Left ventricle myocardium superior (tissue), 1 donor: ENCODE measurements at regions not wholly inside any gene's neighbourhood (a gene's known extent, or its start where the extent isn't known, plus 50 kb on each side); places are given as distances from the start of the nearest gene placed in this dataset.

Experiments
- ATAC-seq: fragments of 200-7000 bp; cut with Tn5 transposase; one replicate; pipeline ENCODE4 v1.9.1; 2020; ENCODE audit warnings: mild to moderate bottlenecking, moderate library complexity
- DNase-seq: peaks from one replicate; pipeline ENCODE4 v3.0.0-alpha.2; 2020
- intact Hi-C: fragments of 100-400 bp; cut with micrococcal nuclease; formaldehyde crosslinking; loops from one replicate; pipeline ENCODE4 v1.11.0; 2022
- donor health status: DM: no; HTN: yes; CAD: no; lungs with severe emphysema.

GRCh38 chr6:133814238-133814637, 74.7 kb upstream of the TCF21 start:
- intact Hi-C loops: no loop called here
- ATAC-seq: peak; percentile 63

GRCh38 chr6:133814797-133815196, 74.1 kb upstream of the TCF21 start:
- no peak for DNase-seq

More at GRCh38 chr6:133814238-133814637, 74.7 kb upstream of the TCF21 start:
- DNase-seq: no peak

GRCh38 chr6:133815313-133815712, 73.6 kb upstream of the TCF21 start:
- peak; percentile 38 for ATAC-seq

More at GRCh38 chr6:133814797-133815196, 74.1 kb upstream of the TCF21 start:
- ATAC-seq: peak; percentile 53
- intact Hi-C loops: no loop called here

GRCh38 chr6:133816171-133816570, 72.7 kb upstream of the TCF21 start:
- DNase-seq: no peak
- intact Hi-C loops: no loop called here

More at GRCh38 chr6:133815313-133815712, 73.6 kb upstream of the TCF21 start:
- intact Hi-C loops: no loop called here
- no peak for DNase-seq

GRCh38 chr6:133817460-133818047, 71.4 kb upstream of the TCF21 start:
- no peak for ATAC-seq
- no peak for DNase-seq
- intact Hi-C loops: no loop called here

More at GRCh38 chr6:133816171-133816570, 72.7 kb upstream of the TCF21 start:
- no peak for ATAC-seq

GRCh38 chr6:133818320-133818719, 70.6 kb upstream of the TCF21 start:
- intact Hi-C loops: no loop called here
- ATAC-seq (no peak), DNase-seq (no peak)

GRCh38 chr6:133820208-133820607, 68.7 kb upstream of the TCF21 start:
- no peak for DNase-seq
- no peak for ATAC-seq
- intact Hi-C loops: no loop called here

- ATAC-seq (no peak), DNase-seq (no peak)
- intact Hi-C loops: no loop called here
These were observed 61.1 kb upstream of the TCF21 start for GRCh38 chr6:133827766-133828165.

GRCh38 chr6:133833949-133834359, 55.0 kb upstream of the TCF21 start:
- intact Hi-C loops: no loop called here
- ATAC-seq: peak; percentile 79

GRCh38 chr6:133834472-133835170, 54.3 kb upstream of the TCF21 start:
- intact Hi-C loops: no loop called here
- peak; percentile 45 for ATAC-seq
- DNase-seq: no peak

More at GRCh38 chr6:133833949-133834359, 55.0 kb upstream of the TCF21 start:
- peak; percentile 31 for DNase-seq

GRCh38 chr6:133835901-133836300, 53.0 kb upstream of the TCF21 start:
- no peak for ATAC-seq
- intact Hi-C loops: no loop called here
- no peak for DNase-seq

- peak; percentile 61 for DNase-seq
- peak; percentile 32 for ATAC-seq
- intact Hi-C loops: no loop called here
These were observed 51.0 kb upstream of the TCF21 start for GRCh38 chr6:133837801-133838349.
